Fibroblast of the aortic adventitia (primary cell): ENCODE measurements at regions not wholly inside any gene's neighbourhood (a gene's known extent, or its start where the extent isn't known, plus 50 kb on each side); places are given as distances from the start of the nearest gene placed in this dataset.

Experiments used
- DNase-seq: peaks from one replicate; pipeline ENCODE4 v3.0.0-alpha.2; 2010; ENCODE audit warnings: low read depth
- H3K4me3 ChIP-seq: 2 replicates; pipeline ENCODE4 v1.5.1; 2011; ENCODE audit warnings: low read depth, mild to moderate bottlenecking, control low read depth, low read length, moderate library complexity
- TF ChIP-seq, protein P1 (sequence below): IDR thresholded peaks from 2 replicates; pipeline ENCODE4 v1.5.1; 2011; ENCODE audit warnings: mild to moderate bottlenecking, low read length, control low read depth, inconsistent platforms; ENCODE audit not compliant: insufficient read depth

DNA sequence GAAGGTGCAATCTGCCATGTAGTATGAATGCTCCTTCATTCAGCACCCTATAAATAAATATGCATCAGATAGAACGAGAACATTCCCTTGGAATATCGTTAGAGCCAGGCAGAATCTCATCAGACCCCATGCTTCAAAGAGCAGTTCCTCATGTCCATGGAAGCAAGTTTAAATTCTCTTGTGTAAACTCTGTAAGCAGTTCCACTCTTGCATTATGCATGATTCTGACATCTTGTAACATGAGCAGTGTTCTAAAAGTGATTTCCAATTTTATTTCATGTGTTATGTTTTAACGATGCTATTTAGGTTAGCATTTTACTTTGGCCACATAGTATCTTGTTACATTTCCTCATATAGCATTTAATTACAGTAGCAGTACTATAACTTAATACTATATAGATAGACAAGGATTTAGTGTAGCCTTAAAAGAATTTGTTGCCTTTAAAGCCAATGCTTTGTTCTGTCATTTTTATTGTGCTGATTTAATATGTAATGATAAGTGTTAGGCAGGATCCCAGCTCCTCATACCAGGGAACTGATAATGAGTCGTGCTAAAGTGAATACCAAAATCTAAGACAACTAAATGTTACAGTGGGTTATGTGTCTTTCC, 161.2 kb upstream of the NECTIN3 start:
- H3K4me3 ChIP-seq = no peak overlapping the region
- TF ChIP-seq, protein P1, sequence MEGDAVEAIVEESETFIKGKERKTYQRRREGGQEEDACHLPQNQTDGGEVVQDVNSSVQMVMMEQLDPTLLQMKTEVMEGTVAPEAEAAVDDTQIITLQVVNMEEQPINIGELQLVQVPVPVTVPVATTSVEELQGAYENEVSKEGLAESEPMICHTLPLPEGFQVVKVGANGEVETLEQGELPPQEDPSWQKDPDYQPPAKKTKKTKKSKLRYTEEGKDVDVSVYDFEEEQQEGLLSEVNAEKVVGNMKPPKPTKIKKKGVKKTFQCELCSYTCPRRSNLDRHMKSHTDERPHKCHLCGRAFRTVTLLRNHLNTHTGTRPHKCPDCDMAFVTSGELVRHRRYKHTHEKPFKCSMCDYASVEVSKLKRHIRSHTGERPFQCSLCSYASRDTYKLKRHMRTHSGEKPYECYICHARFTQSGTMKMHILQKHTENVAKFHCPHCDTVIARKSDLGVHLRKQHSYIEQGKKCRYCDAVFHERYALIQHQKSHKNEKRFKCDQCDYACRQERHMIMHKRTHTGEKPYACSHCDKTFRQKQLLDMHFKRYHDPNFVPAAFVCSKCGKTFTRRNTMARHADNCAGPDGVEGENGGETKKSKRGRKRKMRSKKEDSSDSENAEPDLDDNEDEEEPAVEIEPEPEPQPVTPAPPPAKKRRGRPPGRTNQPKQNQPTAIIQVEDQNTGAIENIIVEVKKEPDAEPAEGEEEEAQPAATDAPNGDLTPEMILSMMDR = no peak
- DNase-seq = no peak

DNA sequence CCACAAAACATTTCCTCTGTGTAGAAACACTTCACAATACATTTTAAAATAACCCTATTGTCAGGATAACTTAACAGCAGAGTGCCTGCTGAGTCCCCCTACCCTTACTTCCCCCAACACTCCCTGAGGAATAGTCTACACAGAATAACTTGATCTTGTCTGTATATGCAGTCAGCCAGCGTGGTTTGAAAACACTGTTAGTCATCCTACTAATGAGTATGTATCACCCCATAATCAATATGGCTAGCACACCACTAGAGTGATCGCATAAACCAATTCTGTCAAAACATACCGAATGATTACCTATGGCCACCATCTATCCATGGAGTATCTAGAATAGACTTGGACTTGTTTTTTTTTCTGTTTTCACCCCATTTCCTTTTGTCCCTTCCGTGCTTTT, 152.7 kb upstream of the NECTIN3 start:
- DNase-seq = no peak
- no peak overlapping the region for H3K4me3 ChIP-seq
- TF ChIP-seq, protein P1 = no peak

DNA sequence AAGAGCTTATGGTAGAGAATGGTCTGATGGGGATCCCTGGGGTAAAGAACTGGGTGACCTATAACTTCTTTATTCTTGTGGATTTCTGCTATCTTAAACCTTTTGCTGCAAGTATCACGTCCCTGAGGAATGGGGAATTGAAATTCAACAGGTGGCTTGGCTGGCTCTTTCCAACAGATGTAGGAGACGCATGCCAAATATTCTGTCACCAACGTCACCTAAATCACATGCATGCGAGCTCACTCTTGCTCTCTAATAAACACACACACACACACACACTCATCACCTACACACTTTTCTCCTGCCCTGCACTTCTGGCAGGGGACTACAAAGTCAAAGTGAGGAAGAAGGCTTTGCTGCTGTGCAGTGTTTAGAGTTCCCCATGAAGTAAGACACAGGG, 145.8 kb upstream of the NECTIN3 start:
- TF ChIP-seq, protein P1 = no peak
- peak; percentile 28 for DNase-seq
- no peak overlapping the region for H3K4me3 ChIP-seq

DNA sequence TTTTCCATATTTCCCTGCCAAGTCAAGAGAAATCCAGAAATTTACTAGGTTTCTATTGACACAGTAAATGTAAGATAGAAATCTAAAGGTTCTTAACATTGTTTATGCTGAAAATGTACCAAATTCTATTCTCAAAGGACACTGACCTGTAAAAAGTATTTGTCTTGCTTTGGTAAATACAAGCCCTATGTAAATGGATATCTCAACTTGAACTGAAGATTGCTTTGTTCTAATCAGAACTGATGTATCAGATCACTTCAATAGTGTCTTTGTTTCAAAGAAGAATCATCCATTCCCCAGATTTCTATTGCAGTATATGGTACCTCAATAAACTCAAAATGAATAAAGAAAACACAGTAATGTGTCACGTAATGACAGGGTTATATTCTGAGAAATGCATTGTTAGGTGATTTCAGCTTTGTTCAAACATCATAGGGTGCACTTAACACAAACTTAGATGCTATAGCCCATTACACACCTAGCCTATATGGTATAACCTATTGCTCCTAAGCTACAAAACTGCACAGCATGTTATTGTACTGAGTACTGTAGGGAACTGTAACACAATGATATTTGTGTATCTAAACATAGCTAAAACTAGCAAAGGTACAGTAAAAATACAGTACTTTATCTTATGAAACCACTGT, 143.5 kb upstream of the NECTIN3 start:
- no peak for DNase-seq
- TF ChIP-seq, protein P1 = no peak

DNA sequence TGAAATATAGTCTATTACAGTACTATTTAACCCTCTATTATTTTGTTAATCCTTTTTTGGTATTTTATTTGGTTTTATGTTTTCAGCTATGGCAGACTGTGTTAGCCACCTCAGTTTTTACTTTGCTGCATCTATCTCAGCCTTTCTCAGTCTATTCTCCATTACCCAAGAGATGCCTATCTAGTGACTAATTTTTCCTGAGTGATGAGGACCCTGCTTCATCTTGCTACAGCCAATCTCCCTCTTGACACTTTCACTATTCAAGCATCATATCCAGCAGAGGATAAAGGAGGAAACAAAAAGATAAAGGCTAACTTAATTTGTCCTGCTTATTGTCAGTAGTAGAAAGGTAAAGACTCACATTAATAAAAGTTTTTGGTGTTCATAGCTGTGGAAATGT, 141.8 kb upstream of the NECTIN3 start:
- H3K4me3 ChIP-seq = no peak overlapping the region
- no peak for DNase-seq
- TF ChIP-seq, protein P1 = no peak

More for the DNA sequence above, 143.5 kb upstream of the NECTIN3 start:
- H3K4me3 ChIP-seq = no peak overlapping the region

DNA sequence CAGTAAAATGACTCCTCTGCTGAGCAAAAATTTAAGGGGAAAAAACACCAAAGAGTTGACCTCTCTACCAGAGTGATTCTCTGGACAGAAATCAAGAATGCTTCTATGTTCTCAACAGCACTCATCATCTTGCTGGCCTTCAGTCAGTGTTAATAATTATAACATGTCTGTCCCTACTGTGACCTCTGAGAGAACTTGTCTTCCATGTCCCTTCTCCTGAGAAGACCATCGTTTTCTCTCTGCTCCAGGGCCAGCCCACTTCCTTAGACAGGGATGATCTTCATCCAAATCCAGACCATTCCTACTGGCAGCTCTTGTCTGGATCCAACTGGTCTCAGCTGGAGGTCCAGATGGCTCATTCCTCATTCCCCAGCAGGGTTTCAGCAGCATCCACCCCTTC, 139.0 kb upstream of the NECTIN3 start:
- TF ChIP-seq, protein P1 = no peak
- DNase-seq = no peak

More for the DNA sequence above, 139.0 kb upstream of the NECTIN3 start:
- H3K4me3 ChIP-seq = no peak overlapping the region
